Spleen (tissue), 7 donors: ENCODE measurements at regions not wholly inside any gene's neighbourhood (a gene's known extent, or its start where the extent isn't known, plus 50 kb on each side); places are given as distances from the start of the nearest gene placed in this dataset.
"Not testable (repeated sequence)": the region's sequence is repeated elsewhere in the genome, so short reads cannot be mapped to it uniquely, and the experiment has no call there.

Experiments
- CTCF ChIP-seq, 11 experiments: fragments of 200-600 bp in 7 of 11; fragments of 450-650 bp in 4 of 11; sonication (generic) in 4 of 11; IDR thresholded peaks in 8 of 11; conservative IDR thresholded peaks in 3 of 11; 1 replicate in 7 of 11; 2 replicates in 4 of 11; pipeline versions ENCODE4 v1.4.0 to v1.8.0; 2016 to 2021; ENCODE audit warnings: antibody characterized with exemption in 11 of 11, inconsistent platforms in 4 of 11, mild to moderate bottlenecking in 1 of 11
- POLR2A ChIP-seq, 3 donors: fragments of 450-650 bp; IDR thresholded peaks; one replicate each; pipeline ENCODE4 v1.5.1; 2017; ENCODE audit warnings: antibody characterized with exemption in 3 of 3, mild to moderate bottlenecking in 1 of 3
- donor health status: DM: no; HTN: no; CAD: no; lungs with moderate emphysema.
- donor health status: DM: no; HTN: no; CAD: no.
- donor health status: DM: no; HTN: no; CAD: no.

- not testable (repeated sequence) for TF ChIP-seq CTCF (IDR thresholded peaks at IDR 0.05 in 8 of 11, conservative IDR thresholded peaks at IDR 0.05 in 3 of 11); POLR2A (IDR thresholded peaks at IDR 0.05)
These were observed 130.2 kb downstream of the ATP6V0E2 start for GRCh38 chr7:150003973-150004372.
